ENCODE measurements at regions not wholly inside any gene's neighbourhood (a gene's known extent, or its start where the extent isn't known, plus 50 kb on each side); places are given as distances from the start of the nearest gene placed in this dataset.
"Not testable (repeated sequence)": the region's sequence is repeated elsewhere in the genome, so short reads cannot be mapped to it uniquely, and the experiment has no call there.

DNA sequence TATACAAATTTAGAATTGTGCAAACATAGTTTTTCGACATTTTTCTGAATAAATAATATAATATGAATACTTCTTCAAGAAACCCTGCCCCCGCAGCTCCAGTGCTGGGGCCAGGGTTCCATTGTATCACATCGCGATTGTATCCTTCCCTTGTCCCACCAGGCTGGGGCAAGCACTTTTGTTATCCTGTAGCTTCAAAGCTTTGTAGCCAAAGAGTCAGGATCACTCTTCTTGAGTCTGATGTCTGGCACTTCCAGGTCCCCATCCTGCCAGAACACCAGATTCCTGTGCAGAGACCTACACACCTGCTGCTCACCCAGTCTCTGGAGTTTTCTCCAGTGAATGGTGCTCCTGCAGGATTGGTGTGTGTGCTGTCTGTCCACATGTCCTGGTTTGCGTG, 186.9 kb downstream of the ASB1 start:
- Mint-ChIP-seq H3K36me3 (ENCODE audit: low read depth) (no peaks in the 10 kb centered on the region), H3K27ac (no peak overlapping the region), H3K27me3 (ENCODE audit: low read depth, poor library complexity) (peaks cover 4% of the 10 kb centered on the region), H3K4me3 (no peak overlapping the region), H3K4me1 (peaks cover 7% of the 10 kb centered on the region), H3K9me3 (peaks cover 34% of the 10 kb centered on the region)
- TF ChIP-seq, protein P1, sequence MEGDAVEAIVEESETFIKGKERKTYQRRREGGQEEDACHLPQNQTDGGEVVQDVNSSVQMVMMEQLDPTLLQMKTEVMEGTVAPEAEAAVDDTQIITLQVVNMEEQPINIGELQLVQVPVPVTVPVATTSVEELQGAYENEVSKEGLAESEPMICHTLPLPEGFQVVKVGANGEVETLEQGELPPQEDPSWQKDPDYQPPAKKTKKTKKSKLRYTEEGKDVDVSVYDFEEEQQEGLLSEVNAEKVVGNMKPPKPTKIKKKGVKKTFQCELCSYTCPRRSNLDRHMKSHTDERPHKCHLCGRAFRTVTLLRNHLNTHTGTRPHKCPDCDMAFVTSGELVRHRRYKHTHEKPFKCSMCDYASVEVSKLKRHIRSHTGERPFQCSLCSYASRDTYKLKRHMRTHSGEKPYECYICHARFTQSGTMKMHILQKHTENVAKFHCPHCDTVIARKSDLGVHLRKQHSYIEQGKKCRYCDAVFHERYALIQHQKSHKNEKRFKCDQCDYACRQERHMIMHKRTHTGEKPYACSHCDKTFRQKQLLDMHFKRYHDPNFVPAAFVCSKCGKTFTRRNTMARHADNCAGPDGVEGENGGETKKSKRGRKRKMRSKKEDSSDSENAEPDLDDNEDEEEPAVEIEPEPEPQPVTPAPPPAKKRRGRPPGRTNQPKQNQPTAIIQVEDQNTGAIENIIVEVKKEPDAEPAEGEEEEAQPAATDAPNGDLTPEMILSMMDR (IDR thresholded peaks at IDR 0.05) = no peak
- DNase-seq = no peak

GRCh38 chr2:238614376-238614775, 187.6 kb downstream of the ASB1 start:
- TF ChIP-seq, protein P1 (IDR thresholded peaks at IDR 0.05) = no peak
- Mint-ChIP-seq H3K4me1 (peaks cover 7% of the 10 kb centered on the region), H3K27ac (no peak overlapping the region)

GRCh38 chr2:238615187-238615586, 188.5 kb downstream of the ASB1 start:
- TF ChIP-seq, protein P1 (IDR thresholded peaks at IDR 0.05) = no peak
- Mint-ChIP-seq H3K27ac (no peak overlapping the region), H3K27me3 (ENCODE audit: low read depth, poor library complexity) (no peaks in the 10 kb centered on the region), H3K9me3 (peaks cover 25% of the 10 kb centered on the region), H3K4me1 (peaks cover 7% of the 10 kb centered on the region), H3K4me3 (no peak overlapping the region), H3K36me3 (ENCODE audit: low read depth) (no peaks in the 10 kb centered on the region)
- no peak for DNase-seq

More at GRCh38 chr2:238614376-238614775, 187.6 kb downstream of the ASB1 start:
- Mint-ChIP-seq H3K27me3 (ENCODE audit: low read depth, poor library complexity) (no peaks in the 10 kb centered on the region), H3K4me3 (no peak overlapping the region), H3K36me3 (ENCODE audit: low read depth) (no peaks in the 10 kb centered on the region), H3K9me3 (peaks cover 29% of the 10 kb centered on the region)
- no peak for DNase-seq

DNA sequence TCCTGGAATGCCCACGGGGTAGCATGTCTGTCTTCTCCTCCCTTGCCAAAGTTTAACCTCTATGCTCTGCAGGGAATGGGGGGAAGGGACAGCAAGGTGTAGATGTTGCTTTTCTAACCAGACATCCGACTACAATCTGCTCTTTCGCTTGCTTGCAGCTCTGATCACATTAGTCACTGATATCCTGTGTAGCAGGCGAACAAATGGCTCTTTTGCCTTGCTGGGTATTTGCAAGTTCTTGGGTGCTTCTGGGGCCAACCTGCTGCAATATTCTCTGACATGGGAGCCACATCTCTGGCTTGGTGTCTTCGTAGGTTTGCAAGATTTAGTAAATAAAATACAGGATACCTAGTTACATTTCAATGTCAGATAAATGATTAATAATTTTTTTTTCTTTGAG, 190.0 kb downstream of the ASB1 start:
- peaks cover under 1% of the 10 kb centered on the region for H3K27me3 Mint-ChIP-seq (ENCODE audit: low read depth, poor library complexity)
- H3K27ac Mint-ChIP-seq = peak overlapping the region; percentile 31
- TF ChIP-seq, protein P1 (IDR thresholded peaks at IDR 0.05) = no peak
- H3K4me3 Mint-ChIP-seq = no peak overlapping the region
- peaks cover 7% of the 10 kb centered on the region for H3K4me1 Mint-ChIP-seq
- H3K36me3 Mint-ChIP-seq (ENCODE audit: low read depth) = no peaks in the 10 kb centered on the region
- H3K9me3 Mint-ChIP-seq = peaks cover 13% of the 10 kb centered on the region
- DNase-seq = no peak

DNA sequence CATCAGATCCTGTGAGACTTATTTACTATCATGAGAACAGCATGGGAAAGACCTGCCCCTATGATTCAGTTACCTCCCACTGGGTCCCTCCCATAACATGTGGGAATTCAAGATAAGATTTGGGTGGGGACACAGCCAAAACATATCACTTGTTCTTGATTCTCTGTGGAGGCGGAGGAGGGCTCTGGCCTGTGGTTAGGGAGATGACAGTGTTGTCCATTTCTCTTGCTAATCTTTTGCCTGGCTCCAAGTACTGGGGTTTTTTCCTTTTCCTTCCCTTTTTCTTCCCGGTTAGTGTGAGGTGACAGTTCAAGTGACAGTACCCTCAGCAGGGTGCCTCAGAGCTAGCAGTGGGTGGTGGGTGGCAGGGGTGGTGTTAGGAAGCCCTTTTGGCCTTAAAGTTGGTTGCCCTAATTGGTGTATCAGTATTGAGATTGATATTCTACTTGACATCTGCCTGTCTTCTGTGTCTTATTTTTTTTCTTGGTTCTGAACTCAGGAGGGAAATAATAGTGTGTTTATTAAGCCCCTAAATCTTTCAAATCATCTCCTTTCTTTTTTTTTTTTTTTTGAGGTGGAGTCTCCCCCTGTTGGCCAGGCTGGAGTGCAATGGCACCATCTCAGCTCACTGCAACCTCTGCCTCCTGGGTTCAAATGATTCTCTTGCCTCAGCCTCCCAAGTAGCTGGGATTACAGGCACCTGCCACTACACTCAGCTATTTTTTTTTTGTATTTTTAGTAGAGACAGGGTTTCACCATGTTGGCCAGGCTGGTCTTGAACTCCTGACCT, 192.0 kb downstream of the ASB1 start:
- not testable (repeated sequence) for H3K4me3 Mint-ChIP-seq; H3K4me1 Mint-ChIP-seq; H3K27me3 Mint-ChIP-seq (ENCODE audit: low read depth, poor library complexity); DNase-seq; H3K36me3 Mint-ChIP-seq (ENCODE audit: low read depth); H3K27ac Mint-ChIP-seq
- peaks cover 23% of the 10 kb centered on the region for H3K9me3 Mint-ChIP-seq

GRCh38 chr2:238627899-238628298, 201.2 kb downstream of the ASB1 start:
- Mint-ChIP-seq H3K4me1 (no peaks in the 10 kb centered on the region), H3K27me3 (ENCODE audit: low read depth, poor library complexity) (peaks cover 8% of the 10 kb centered on the region), H3K36me3 (ENCODE audit: low read depth) (no peaks in the 10 kb centered on the region), H3K9me3 (peaks cover 23% of the 10 kb centered on the region), H3K4me3 (no peak overlapping the region), H3K27ac (no peak overlapping the region)
- DNase-seq = no peak
- TF ChIP-seq, protein P1 (IDR thresholded peaks at IDR 0.05) = no peak
